Naive thymus-derived CD4-positive, alpha-beta T cell (primary cell): ENCODE measurements at regions not wholly inside any gene's neighbourhood (a gene's known extent, or its start where the extent isn't known, plus 50 kb on each side); places are given as distances from the start of the nearest gene placed in this dataset.

Experiments
- ATAC-seq: fragments of 150-1000 bp; cut with Tn5 transposase; 2 replicates; pipeline ENCODE4 v1.10.0; 2021; ENCODE audit warnings: mild to moderate bottlenecking, moderate library complexity
- CTCF ChIA-PET: fragments of 350-600 bp; sonication (Branson Sonifier 250); formaldehyde crosslinking; loops from one replicate; lab custom pipeline; 2021; ENCODE audit warnings: antibody characterized with exemption; lab: Charles Lee
- POLR2A ChIA-PET: fragments of 350-600 bp; sonication (Branson Sonifier 250); formaldehyde crosslinking; loops from one replicate; lab custom pipeline; 2021; ENCODE audit warnings: antibody characterized with exemption, inconsistent platforms; lab: Charles Lee
- DNase-seq, 9 donors: peaks; one replicate each; pipeline versions ENCODE4 v3.0.0 to v3.0.0-alpha.2; 2020 to 2022; ENCODE audit warnings: mixed read lengths in 1 of 9
- H3K27ac ChIP-seq: one replicate; pipeline ENCODE4 v1.7.0; 2013; ENCODE audit warnings: mild to moderate bottlenecking, low read depth, low read length, moderate library complexity
- H3K27me3 ChIP-seq, 2 donors: one replicate each; pipeline ENCODE4 v1.7.0; 2013; ENCODE audit warnings: low read length in 2 of 2, mild to moderate bottlenecking in 2 of 2, moderate library complexity in 2 of 2; ENCODE audit not compliant: control insufficient read depth in 2 of 2, insufficient read depth in 2 of 2
- H3K36me3 ChIP-seq, 3 experiments: 1 replicate in 2 of 3; 2 replicates in 1 of 3; pipeline ENCODE4 v1.7.0; 2013; ENCODE audit warnings: low read length in 3 of 3, mild to moderate bottlenecking in 3 of 3, moderate library complexity in 1 of 3; ENCODE audit not compliant: insufficient read depth in 3 of 3, control insufficient read depth in 2 of 3
- H3K4me1 ChIP-seq, 2 donors: one replicate each; pipeline ENCODE4 v1.7.0; 2013; ENCODE audit warnings: low read length in 2 of 2, mild to moderate bottlenecking in 2 of 2, moderate library complexity in 1 of 2; ENCODE audit not compliant: control insufficient read depth in 2 of 2, insufficient read depth in 2 of 2
- H3K4me3 ChIP-seq: 2 replicates; pipeline ENCODE4 v1.7.0; 2013; ENCODE audit warnings: mild to moderate bottlenecking, low read length
- H3K9me3 ChIP-seq, 3 experiments: 1 replicate in 2 of 3; 2 replicates in 1 of 3; pipeline ENCODE4 v1.7.0; 2013; ENCODE audit warnings: low read length in 3 of 3; ENCODE audit not compliant: control insufficient read depth in 2 of 3
- H3K27ac Mint-ChIP-seq, 9 donors: one replicate each; pipeline ENCODE4 v1.8.0; 2020 to 2022; ENCODE audit warnings: mixed read lengths in 9 of 9, mild to moderate bottlenecking in 8 of 9, moderate library complexity in 5 of 9, inconsistent platforms in 2 of 9
- H3K27me3 Mint-ChIP-seq, 5 donors: one replicate each; pipeline ENCODE4 v1.8.0; 2021 to 2022; ENCODE audit warnings: mixed read lengths in 5 of 5, mild to moderate bottlenecking in 1 of 5
- H3K36me3 Mint-ChIP-seq, 5 donors: one replicate each; pipeline ENCODE4 v1.8.0; 2020 to 2022; ENCODE audit warnings: mixed read lengths in 5 of 5, mild to moderate bottlenecking in 3 of 5, inconsistent platforms in 1 of 5
- H3K4me1 Mint-ChIP-seq, 7 donors: one replicate each; pipeline ENCODE4 v1.8.0; 2020 to 2022; ENCODE audit warnings: mixed read lengths in 7 of 7, mild to moderate bottlenecking in 3 of 7, inconsistent platforms in 1 of 7
- H3K4me3 Mint-ChIP-seq, 10 donors: one replicate each; pipeline ENCODE4 v1.8.0; 2020 to 2022; ENCODE audit warnings: mild to moderate bottlenecking in 10 of 10, mixed read lengths in 10 of 10, moderate library complexity in 6 of 10, inconsistent platforms in 2 of 10
- H3K9me3 Mint-ChIP-seq, 11 donors: one replicate each; pipeline ENCODE4 v1.8.0; 2020 to 2022; ENCODE audit warnings: mixed read lengths in 11 of 11, mild to moderate bottlenecking in 4 of 11, inconsistent platforms in 1 of 11, moderate library complexity in 1 of 11
- intact Hi-C, 2 donors: fragments of 100-400 bp; cut with micrococcal nuclease; formaldehyde crosslinking; loops; one replicate each; pipeline ENCODE4 v1.15.1; 2023

DNA sequence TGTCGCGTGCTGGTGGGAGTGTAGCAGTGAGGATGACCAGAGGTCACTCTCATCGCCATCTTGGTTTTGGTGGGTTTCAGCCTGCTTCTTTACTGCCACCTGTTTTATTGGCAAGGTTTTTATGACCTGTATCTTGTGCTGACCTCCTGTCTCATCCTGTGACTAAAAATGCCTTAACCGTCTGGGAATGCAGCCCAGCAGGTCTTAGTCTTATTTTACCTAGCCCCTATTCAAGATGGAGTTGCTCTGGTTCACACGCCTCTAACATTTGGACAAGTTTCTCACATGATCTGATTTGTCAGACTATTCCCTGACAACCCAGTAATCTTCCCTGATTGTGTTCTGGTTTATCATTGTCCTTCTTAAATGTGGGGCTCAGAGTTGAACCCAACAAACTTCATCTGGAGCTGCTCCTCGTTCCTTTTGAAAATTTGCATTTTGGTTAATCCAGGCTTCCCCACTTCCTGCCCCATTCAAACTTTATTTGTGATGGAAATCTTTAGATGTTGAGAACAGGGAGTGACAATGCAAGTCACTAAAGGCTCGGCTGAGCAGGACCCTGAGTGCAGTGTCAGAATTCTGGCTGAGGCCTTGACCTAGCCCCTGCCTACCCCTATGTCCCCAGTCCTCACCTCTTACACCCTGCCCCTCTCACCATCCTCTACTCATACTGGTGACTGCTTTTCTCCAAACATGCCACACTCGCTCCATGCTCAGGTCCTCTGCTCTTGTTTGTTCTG, 226.8 kb downstream of the STIM2 start:
- DNase-seq (no peak), ATAC-seq (no peak)
- Mint-ChIP-seq H3K4me3 (no peak overlapping the region), H3K4me1 (peaks cover 0 to 17% (median 9%) of the 10 kb centered on the region in 7 donors), H3K9me3 (peaks cover 0 to 6% (median 0%) of the 10 kb centered on the region in 11 donors), H3K36me3 (no peaks in the 10 kb centered on the region), H3K27ac (no peak overlapping the region), H3K27me3 (peaks cover 48 to 84% (median 72%) of the 10 kb centered on the region in 5 donors)
- H3K36me3 ChIP-seq = no peaks in the 10 kb centered on the region
- CTCF ChIA-PET = no interaction called here
- no peak overlapping the region for H3K4me3 ChIP-seq
- H3K4me1 ChIP-seq = no peaks in the 10 kb centered on the region
- POLR2A ChIA-PET = no interaction called here
- no peaks in the 10 kb centered on the region for H3K9me3 ChIP-seq
- H3K27me3 ChIP-seq = peaks cover 5 to 12% of the 10 kb centered on the region in 2 donors
- no peak overlapping the region for H3K27ac ChIP-seq
- intact Hi-C loops = no loop called here

DNA sequence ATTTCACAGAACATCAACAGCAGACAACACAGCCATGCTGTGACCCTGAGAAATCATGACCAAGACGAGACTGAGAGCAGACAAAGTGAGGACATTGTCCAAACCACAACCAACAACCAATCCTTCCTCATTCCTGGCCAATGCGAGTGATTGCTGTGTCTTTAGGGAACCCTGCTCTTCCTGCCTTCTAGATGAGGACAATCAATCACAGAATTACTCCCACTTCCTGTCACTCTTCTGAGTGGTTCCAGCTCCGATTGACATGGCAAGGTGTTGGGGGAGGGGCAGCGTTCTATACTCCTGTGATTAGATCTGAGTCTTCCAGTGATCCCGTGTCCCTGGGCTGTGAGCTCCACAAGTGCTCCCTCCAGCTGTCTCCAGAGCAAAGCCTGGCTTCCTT, 227.8 kb downstream of the STIM2 start:
- ChIA-PET CTCF (no interaction called here), POLR2A (no interaction called here)
- Histone ChIP-seq H3K9me3 (no peaks in the 10 kb centered on the region), H3K27me3 (peaks cover 5 to 12% of the 10 kb centered on the region in 2 donors), H3K4me3 (no peak overlapping the region), H3K27ac (no peak overlapping the region), H3K4me1 (no peaks in the 10 kb centered on the region), H3K36me3 (no peaks in the 10 kb centered on the region)
- Mint-ChIP-seq H3K4me1 (peaks cover 0 to 17% (median 9%) of the 10 kb centered on the region in 7 donors), H3K36me3 (no peaks in the 10 kb centered on the region), H3K4me3 (no peak overlapping the region), H3K27ac (no peak overlapping the region), H3K27me3 (peaks cover 39 to 80% (median 62%) of the 10 kb centered on the region in 5 donors), H3K9me3 (peaks cover 0 to 6% (median 0%) of the 10 kb centered on the region in 11 donors)
- ATAC-seq = peak; percentile 57
- no peak for DNase-seq
- intact Hi-C loops = no loop called here

DNA sequence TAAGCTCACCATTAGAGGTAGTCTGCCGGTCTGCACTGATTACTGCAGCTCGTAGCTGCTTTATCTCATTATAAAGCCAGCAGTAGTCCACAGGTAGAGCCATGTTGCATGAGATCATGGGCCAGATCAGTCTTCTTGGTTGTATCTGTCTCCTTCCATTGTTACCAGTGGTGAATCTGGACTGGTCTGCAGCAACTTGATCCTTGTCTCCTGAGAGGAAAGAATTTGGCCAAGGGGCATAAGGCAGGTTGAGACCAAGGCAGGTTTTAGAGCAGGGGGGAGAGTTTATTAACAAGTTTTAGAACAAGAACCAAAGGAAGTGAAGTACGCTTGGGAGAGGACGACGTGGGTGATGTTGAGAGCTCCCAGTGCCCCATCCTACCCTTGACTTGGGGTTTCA, 228.5 kb downstream of the STIM2 start:
- H3K27me3 Mint-ChIP-seq = peaks cover 32 to 79% (median 55%) of the 10 kb centered on the region in 5 donors
- intact Hi-C loops = no loop called here
- H3K27ac ChIP-seq = no peak overlapping the region
- no peak overlapping the region for H3K4me3 ChIP-seq
- POLR2A ChIA-PET = no interaction called here
- DNase-seq (no peak), ATAC-seq (no peak)
- H3K4me1 Mint-ChIP-seq = peaks cover 0 to 12% (median 5%) of the 10 kb centered on the region in 7 donors
- CTCF ChIA-PET = no interaction called here
- no peaks in the 10 kb centered on the region for H3K9me3 ChIP-seq
- H3K27ac Mint-ChIP-seq = no peak overlapping the region
- H3K4me3 Mint-ChIP-seq = no peak overlapping the region
- H3K27me3 ChIP-seq = peaks cover 5 to 12% of the 10 kb centered on the region in 2 donors
- H3K36me3 ChIP-seq = no peaks in the 10 kb centered on the region
- no peaks in the 10 kb centered on the region for H3K4me1 ChIP-seq
- no peaks in the 10 kb centered on the region for H3K36me3 Mint-ChIP-seq
- H3K9me3 Mint-ChIP-seq = peaks cover 0 to 6% (median 0%) of the 10 kb centered on the region in 11 donors

DNA sequence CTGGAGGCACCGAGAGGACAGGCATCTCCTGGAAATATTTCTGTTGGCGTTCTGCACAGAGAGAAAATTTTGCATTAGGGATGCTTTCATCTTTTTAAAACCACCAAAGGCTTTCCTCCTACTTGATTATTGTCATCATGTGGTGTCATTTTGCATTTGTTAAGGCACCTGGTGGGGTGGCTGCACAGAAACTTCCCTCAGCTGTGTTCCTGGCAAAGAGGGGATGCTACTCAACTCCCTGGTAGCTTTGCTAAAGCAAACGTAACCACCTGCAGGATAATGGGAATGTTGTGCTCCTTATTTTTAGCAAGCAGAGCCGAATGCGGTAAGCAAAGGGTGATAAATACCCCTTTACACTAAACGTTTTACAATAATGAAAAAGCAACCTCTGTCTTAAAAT, 229.8 kb downstream of the STIM2 start:
- H3K27ac Mint-ChIP-seq = no peak overlapping the region
- ChIA-PET POLR2A (no interaction called here), CTCF (no interaction called here)
- peaks cover 0 to 6% (median 2%) of the 10 kb centered on the region in 7 donors for H3K4me1 Mint-ChIP-seq
- intact Hi-C loops = no loop called here
- Histone ChIP-seq H3K4me1 (no peaks in the 10 kb centered on the region), H3K4me3 (no peak overlapping the region), H3K9me3 (no peaks in the 10 kb centered on the region), H3K27ac (no peak overlapping the region), H3K27me3 (peaks cover 2 to 8% of the 10 kb centered on the region in 2 donors), H3K36me3 (no peaks in the 10 kb centered on the region)
- DNase-seq = no peak
- no peak for ATAC-seq
- H3K27me3 Mint-ChIP-seq = peaks cover 20 to 68% (median 43%) of the 10 kb centered on the region in 5 donors
- H3K36me3 Mint-ChIP-seq = no peaks in the 10 kb centered on the region
- H3K4me3 Mint-ChIP-seq = no peak overlapping the region
- H3K9me3 Mint-ChIP-seq = peaks cover 0 to 6% (median 0%) of the 10 kb centered on the region in 11 donors

DNA sequence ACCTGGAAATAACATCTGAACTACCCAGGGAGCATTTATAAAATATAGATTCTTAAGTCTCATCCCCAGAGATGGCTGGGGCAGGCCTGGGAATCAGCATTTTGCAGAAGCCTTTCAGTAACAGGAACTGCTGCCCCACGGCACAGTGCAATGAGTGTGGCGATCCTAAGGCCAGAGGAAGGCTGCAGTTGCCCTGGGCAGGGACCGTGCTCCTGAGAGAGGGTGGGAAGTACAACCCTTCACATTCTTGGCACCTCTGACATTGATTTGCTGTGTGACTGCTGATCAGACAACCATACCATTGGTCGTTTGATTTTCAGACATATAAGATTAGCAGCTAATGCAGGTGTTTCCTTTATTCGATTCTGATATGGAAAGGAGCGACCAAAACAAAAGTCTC, 233.6 kb downstream of the STIM2 start:
- Histone ChIP-seq H3K4me3 (no peak overlapping the region), H3K27ac (no peak overlapping the region), H3K36me3 (no peaks in the 10 kb centered on the region), H3K4me1 (no peaks in the 10 kb centered on the region), H3K27me3 (no peaks in the 10 kb centered on the region), H3K9me3 (no peaks in the 10 kb centered on the region)
- ChIA-PET CTCF (no interaction called here), POLR2A (no interaction called here)
- peaks cover 0 to 3% (median 0%) of the 10 kb centered on the region in 7 donors for H3K4me1 Mint-ChIP-seq
- DNase-seq = no peak
- H3K4me3 Mint-ChIP-seq = no peak overlapping the region
- H3K27ac Mint-ChIP-seq = no peak overlapping the region
- no peaks in the 10 kb centered on the region for H3K36me3 Mint-ChIP-seq
- peaks cover 0 to 40% (median 15%) of the 10 kb centered on the region in 5 donors for H3K27me3 Mint-ChIP-seq
- intact Hi-C loops = no loop called here
- H3K9me3 Mint-ChIP-seq = peaks cover 0 to 4% (median 0%) of the 10 kb centered on the region in 11 donors
- no peak for ATAC-seq

DNA sequence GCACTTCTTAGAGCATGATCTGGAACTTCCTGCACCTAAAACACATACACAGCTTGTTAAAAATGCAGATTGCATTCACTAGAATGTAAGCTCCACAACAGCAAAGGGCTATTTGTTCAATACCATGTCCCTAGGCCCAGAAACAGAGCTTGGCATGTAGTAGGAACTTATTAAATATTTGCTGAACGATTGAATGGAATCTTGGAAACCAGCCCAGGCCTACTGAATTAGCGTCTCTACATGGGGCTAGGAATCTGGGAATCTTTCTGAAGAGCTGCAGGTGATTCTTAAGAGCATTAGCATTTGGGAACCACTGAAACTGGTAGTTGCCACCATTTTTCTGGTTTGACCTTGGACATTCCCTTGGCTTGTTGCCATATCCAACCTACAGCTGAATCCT, 234.1 kb downstream of the STIM2 start:
- H3K36me3 Mint-ChIP-seq = no peaks in the 10 kb centered on the region
- no peak overlapping the region for H3K4me3 Mint-ChIP-seq
- intact Hi-C loops = no loop called here
- peaks cover 0 to 39% (median 13%) of the 10 kb centered on the region in 5 donors for H3K27me3 Mint-ChIP-seq
- no peaks in the 10 kb centered on the region for H3K9me3 ChIP-seq
- H3K27ac ChIP-seq = no peak overlapping the region
- no peak for ATAC-seq
- CTCF ChIA-PET = no interaction called here
- H3K27me3 ChIP-seq = no peaks in the 10 kb centered on the region
- H3K4me1 Mint-ChIP-seq = no peaks in the 10 kb centered on the region
- DNase-seq = no peak
- POLR2A ChIA-PET = no interaction called here
- H3K9me3 Mint-ChIP-seq = peaks cover 0 to 4% (median 0%) of the 10 kb centered on the region in 11 donors
- no peak overlapping the region for H3K27ac Mint-ChIP-seq
- no peaks in the 10 kb centered on the region for H3K4me1 ChIP-seq
- H3K36me3 ChIP-seq = no peaks in the 10 kb centered on the region
- H3K4me3 ChIP-seq = no peak overlapping the region
